H1 (cell line): ENCODE measurements at regions not wholly inside any gene's neighbourhood (a gene's known extent, or its start where the extent isn't known, plus 50 kb on each side); places are given as distances from the start of the nearest gene placed in this dataset.

Source experiments
- CTCF ChIA-PET: fragments of 300-600 bp; sonication (Branson Sonifier 250); formaldehyde crosslinking; loops from one replicate; lab custom pipeline; 2021; ENCODE audit not compliant: partially characterized antibody; lab: Charles Lee
- POLR2A ChIA-PET: fragments of 300-600 bp; sonication (Branson Sonifier 250); formaldehyde crosslinking; loops from one replicate; lab custom pipeline; 2021; ENCODE audit warnings: inconsistent platforms; ENCODE audit not compliant: partially characterized antibody; lab: Charles Lee
- DNase-seq, 2 experiments: peaks; one replicate each; pipeline versions ENCODE4 v3.0.0 to v3.0.0-alpha.2; 2010 to 2022; ENCODE audit warnings: low spot score in 2 of 2, low read depth in 1 of 2, mixed read lengths in 1 of 2
- FAIRE-seq: peaks from 2 replicates; lab custom pipeline; 2011; peaks lifted over from hg19 to GRCh38; lab: Jason Lieb, UNC
- H2AFZ ChIP-seq: 2 replicates; pipeline ENCODE4 v1.8.1; 2012; ENCODE audit warnings: low read length, inconsistent platforms
- H2AK5ac ChIP-seq: 2 replicates; pipeline ENCODE4 v1.6.1; 2013; ENCODE audit warnings: low read depth, low read length
- H2BK120ac ChIP-seq: replicated peaks from 2 replicates; pipeline ENCODE3; 2013; ENCODE audit warnings: low read depth, low read length, inconsistent platforms
- H2BK12ac ChIP-seq: 2 replicates; pipeline ENCODE4 v1.6.1; 2013; ENCODE audit warnings: low read depth, low read length
- H2BK15ac ChIP-seq: 2 replicates; pipeline ENCODE4 v1.6.1; 2013; ENCODE audit warnings: low read length
- H2BK20ac ChIP-seq: 2 replicates; pipeline ENCODE4 v1.6.1; 2013; ENCODE audit warnings: low read length
- H2BK5ac ChIP-seq: 2 replicates; pipeline ENCODE4 v1.6.1; 2013; ENCODE audit warnings: low read depth, low read length
- H3K14ac ChIP-seq: 2 replicates; pipeline ENCODE4 v1.6.1; 2013; ENCODE audit warnings: inconsistent platforms; ENCODE audit not compliant: insufficient read length
- H3K18ac ChIP-seq: 2 replicates; pipeline ENCODE4 v1.6.1; 2013; ENCODE audit warnings: low read length; ENCODE audit errors: extremely low read depth
- H3K23ac ChIP-seq: 2 replicates; pipeline ENCODE4 v1.6.1; 2013; ENCODE audit warnings: inconsistent platforms; ENCODE audit not compliant: insufficient read length
- H3K23me2 ChIP-seq: 2 replicates; pipeline ENCODE4 v1.6.1; 2013; ENCODE audit warnings: low read depth, low read length
- H3K27ac ChIP-seq: 2 replicates; pipeline ENCODE4 v1.6.1; 2011; ENCODE audit warnings: low read depth, low read length, inconsistent platforms
- H3K27me3 ChIP-seq, 4 experiments: replicated peaks in 1 of 4; 1 replicate in 1 of 4; 2 replicates in 3 of 4; pipeline versions ENCODE4 v1.6.1 to v1.8.1; 2011 to 2013; ENCODE audit warnings: low read length in 3 of 4, mild to moderate bottlenecking in 3 of 4, inconsistent platforms in 2 of 4, mixed read lengths in 2 of 4, moderate library complexity in 1 of 4; ENCODE audit not compliant: control insufficient read depth in 3 of 4, insufficient read depth in 3 of 4; ENCODE audit errors: extremely low read depth in 1 of 4
- H3K36me3 ChIP-seq, 4 experiments: 2 replicates each; pipeline versions ENCODE4 v1.6.1 to v1.8.1; 2011 to 2013; ENCODE audit warnings: mild to moderate bottlenecking in 4 of 4, low read length in 3 of 4, moderate library complexity in 2 of 4, control low read depth in 1 of 4, inconsistent platforms in 1 of 4; ENCODE audit not compliant: insufficient read depth in 4 of 4, control insufficient read depth in 2 of 4
- H3K4ac ChIP-seq: replicated peaks from 2 replicates; pipeline ENCODE3; 2013; ENCODE audit warnings: low read length, low read depth, mixed read lengths, inconsistent platforms; ENCODE audit not compliant: insufficient read length
- H3K4me1 ChIP-seq, 4 experiments: replicated peaks in 1 of 4; 1 replicate in 1 of 4; 2 replicates in 3 of 4; pipeline versions ENCODE4 v1.6.1 to v1.8.1; 2011 to 2013; ENCODE audit warnings: low read length in 3 of 4, inconsistent platforms in 2 of 4, mixed read lengths in 1 of 4; ENCODE audit not compliant: insufficient read depth in 4 of 4, control insufficient read depth in 3 of 4
- H3K4me2 ChIP-seq, 2 experiments: 2 replicates each; pipeline versions ENCODE4 v1.6.1 to v1.8.1; 2011 to 2013; ENCODE audit warnings: low read depth in 2 of 2, low read length in 2 of 2, control low read depth in 1 of 2, inconsistent platforms in 1 of 2, mild to moderate bottlenecking in 1 of 2; ENCODE audit not compliant: insufficient read depth in 1 of 2
- H3K4me3 ChIP-seq, 4 experiments: fragments of 200-600, 300-600 bp in 1 of 4; sonication (generic), shearing (Covaris generic), sonication (Bioruptor Twin) in 1 of 4; 2 replicates each; pipeline versions ENCODE4 v1.5.1 to v1.8.1; 2011 to 2016; ENCODE audit warnings: low read length in 4 of 4, low read depth in 3 of 4, control low read depth in 2 of 4, inconsistent platforms in 2 of 4, mild to moderate bottlenecking in 2 of 4, mixed read lengths in 1 of 4, moderate library complexity in 1 of 4; ENCODE audit not compliant: insufficient read depth in 2 of 4; ENCODE audit errors: extremely low read depth in 1 of 4
- H3K56ac ChIP-seq: replicated peaks from 2 replicates; pipeline ENCODE3; 2013; ENCODE audit warnings: low read depth, mild to moderate bottlenecking, mixed read lengths, low read length, inconsistent platforms; ENCODE audit not compliant: insufficient read length
- H3K79me1 ChIP-seq: 2 replicates; pipeline ENCODE4 v1.6.1; 2013; ENCODE audit warnings: low read depth, low read length, control low read depth
- H3K79me2 ChIP-seq, 2 experiments: 2 replicates each; pipeline versions ENCODE4 v1.6.1 to v1.8.1; 2012 to 2013; ENCODE audit warnings: low read length in 2 of 2, mild to moderate bottlenecking in 2 of 2, inconsistent platforms in 1 of 2; ENCODE audit not compliant: insufficient read depth in 2 of 2, control insufficient read depth in 1 of 2
- H3K9ac ChIP-seq, 4 experiments: replicated peaks in 1 of 4; 1 replicate in 1 of 4; 2 replicates in 3 of 4; pipeline versions ENCODE4 v1.6.1 to v1.8.1; 2011 to 2013; ENCODE audit warnings: low read depth in 3 of 4, low read length in 3 of 4, control low read depth in 2 of 4, mild to moderate bottlenecking in 2 of 4, moderate library complexity in 2 of 4, inconsistent platforms in 1 of 4; ENCODE audit errors: extremely low read depth in 1 of 4
- H3K9me3 ChIP-seq, 2 experiments: 2 replicates each; pipeline versions ENCODE4 v1.6.1 to v1.8.1; 2012 to 2013; ENCODE audit warnings: mild to moderate bottlenecking in 2 of 2, moderate library complexity in 2 of 2, control low read depth in 1 of 2, inconsistent platforms in 1 of 2, low read depth in 1 of 2, low read length in 1 of 2, mixed read lengths in 1 of 2; ENCODE audit not compliant: insufficient read depth in 2 of 2
- H4K20me1 ChIP-seq, 2 experiments: replicated peaks in 1 of 2; 2 replicates each; pipeline versions ENCODE3 to v1.8.1; 2011 to 2013; ENCODE audit warnings: inconsistent platforms in 2 of 2, low read length in 2 of 2, mild to moderate bottlenecking in 1 of 2; ENCODE audit not compliant: insufficient read depth in 2 of 2, control insufficient read depth in 1 of 2
- H4K5ac ChIP-seq: 2 replicates; pipeline ENCODE4 v1.6.1; 2013; ENCODE audit warnings: low read length, low read depth, mixed read lengths, inconsistent platforms; ENCODE audit not compliant: insufficient read length
- H4K8ac ChIP-seq: 2 replicates; pipeline ENCODE4 v1.8.0; 2013; ENCODE audit warnings: mild to moderate bottlenecking, moderate library complexity, low read length, inconsistent platforms; ENCODE audit not compliant: insufficient read depth; ENCODE audit errors: extremely low read depth
- H4K91ac ChIP-seq: replicated peaks from 2 replicates; pipeline ENCODE3; 2013; ENCODE audit warnings: low read length, mixed read lengths, inconsistent platforms; ENCODE audit not compliant: insufficient read length
- CEBPB ChIP-seq: IDR thresholded peaks from 2 replicates; pipeline ENCODE4 v1.6.1; 2012; ENCODE audit warnings: low read depth, low read length
- CTBP2 ChIP-seq: IDR thresholded peaks from 2 replicates; pipeline ENCODE4 v1.7.0; 2011; ENCODE audit warnings: borderline replicate concordance, mild to moderate bottlenecking, moderate library complexity, mixed read lengths, low read length; ENCODE audit not compliant: insufficient read depth, insufficient read length
- PHF8 ChIP-seq: fragments of 200-600 bp; sonication (generic); conservative IDR thresholded peaks from 2 replicates; pipeline ENCODE4 v1.7.1; 2012; ENCODE audit warnings: low read depth, mild to moderate bottlenecking, inconsistent platforms, low read length, moderate library complexity
- POLR2AphosphoS5 ChIP-seq: IDR thresholded peaks from 2 replicates; pipeline ENCODE4 v1.6.1; 2011; ENCODE audit warnings: low read depth, low read length
- RXRA ChIP-seq: IDR thresholded peaks from 2 replicates; pipeline ENCODE4 v1.6.1; 2011; ENCODE audit warnings: low read depth, mild to moderate bottlenecking, low read length, moderate library complexity; ENCODE audit not compliant: insufficient read depth
- SP2 ChIP-seq: IDR thresholded peaks from 2 replicates; pipeline ENCODE4 v1.6.1; 2012; ENCODE audit warnings: mild to moderate bottlenecking, low read length, inconsistent platforms
- TCF12 ChIP-seq: IDR thresholded peaks from 2 replicates; pipeline ENCODE4 v1.6.1; 2011; ENCODE audit warnings: low read depth, mild to moderate bottlenecking, low read length
- WGBS, 2 experiments: shearing (Covaris generic) in 1 of 2; methylation state at CpG; one replicate each; pipeline versions ENCODE4 v1.1.6 to v1.1.7; 2013 to 2015; ENCODE audit warnings: low lambda C conversion rate in 2 of 2, mixed read lengths in 2 of 2, inconsistent platforms in 1 of 2, low coverage in 1 of 2, missing lambda C conversion rate in 1 of 2; ENCODE audit not compliant: insufficient replicate concordance in 2 of 2, insufficient coverage in 1 of 2, insufficient read length in 1 of 2; ENCODE audit errors: extremely low coverage in 1 of 2, missing lambda C conversion rate in 1 of 2; 5-methylcytosine and 5-hydroxymethylcytosine counted together

DNA sequence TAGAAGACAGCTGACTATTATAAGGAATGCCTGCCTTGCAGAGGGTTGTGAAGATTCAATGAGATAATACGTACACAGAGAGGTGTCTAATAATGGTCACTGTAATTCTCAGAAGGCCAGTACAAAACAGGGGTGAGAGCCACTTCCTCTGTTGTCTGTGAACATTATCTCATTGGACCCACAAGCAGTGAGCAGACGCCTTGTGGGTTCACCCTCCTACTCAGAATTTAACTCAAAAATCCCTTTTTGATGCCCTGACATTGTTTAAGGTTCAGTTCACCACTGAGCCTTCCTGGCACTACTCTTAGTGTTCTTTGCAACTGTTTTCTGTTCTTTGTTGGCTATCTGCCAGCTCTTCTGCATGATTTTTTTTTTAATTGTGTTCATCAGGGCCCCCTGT lies 467.4 kb downstream of the BCOR start:
- 95% methylated on average over 2 of the region's 2 CpGs; no CpG with 5 or more reads in 1 of the 2 experiments for WGBS, 2 experiments
- no peak overlapping the region for H3K4me3 ChIP-seq
- TF ChIP-seq PHF8: no peak
- TF ChIP-seq CTBP2: no peak
- no peak for TF ChIP-seq RXRA
- TF ChIP-seq POLR2AphosphoS5: no peak
- TF ChIP-seq SP2: no peak
- TF ChIP-seq TCF12: no peak
- TF ChIP-seq CEBPB: no peak

More for the DNA sequence above, 467.4 kb downstream of the BCOR start:
- Histone ChIP-seq H2BK15ac (no peak overlapping the region), H2BK20ac (no peak overlapping the region), H4K91ac (no peak overlapping the region), H2BK120ac (no peak overlapping the region), H3K18ac (no peak overlapping the region), H3K14ac (no peak overlapping the region), H3K4me1 (no peaks in the 10 kb centered on the region), H4K20me1 (no peaks in the 10 kb centered on the region), H2BK5ac (no peak overlapping the region), H4K5ac (no peak overlapping the region), H3K23ac (no peak overlapping the region), H2AFZ (no peak overlapping the region), H3K79me2 (no peaks in the 10 kb centered on the region), H3K56ac (no peak overlapping the region), H2BK12ac (no peak overlapping the region), H3K9ac (no peak overlapping the region), H3K23me2 (no peaks in the 10 kb centered on the region), H3K36me3 (no peaks in the 10 kb centered on the region), H3K27me3 (no peaks in the 10 kb centered on the region), H3K4ac (no peak overlapping the region), H3K79me1 (no peaks in the 10 kb centered on the region), H3K9me3 (no peaks in the 10 kb centered on the region), H3K27ac (no peak overlapping the region), H3K4me2 (no peak overlapping the region), H4K8ac (no peak overlapping the region), H2AK5ac (no peak overlapping the region)
- ChIA-PET POLR2A (no interaction called here), CTCF (no interaction called here)
- FAIRE-seq: no peak
- no peak for DNase-seq
